GM23338 (cell line): ENCODE measurements at regions not wholly inside any gene's neighbourhood (a gene's known extent, or its start where the extent isn't known, plus 50 kb on each side); places are given as distances from the start of the nearest gene placed in this dataset.
"Not testable (repeated sequence)": the region's sequence is repeated elsewhere in the genome, so short reads cannot be mapped to it uniquely, and the experiment has no call there.

ENCODE experiments used
- ATAC-seq: fragments of 200-7000 bp; cut with Tn5 transposase; 3 replicates; pipeline ENCODE4 v1.9.1; 2020
- DNase-seq: peaks from one replicate; pipeline ENCODE4 v3.0.0-alpha.2; 2015; ENCODE audit warnings: low spot score
- H2AFZ ChIP-seq: fragments of 200-600 bp; sonication (generic); 2 replicates; pipeline ENCODE4 v1.8.0; 2016; ENCODE audit warnings: antibody characterized with exemption, mild to moderate bottlenecking, moderate library complexity
- H3F3A ChIP-seq: fragments of 200-600 bp; sonication (generic); replicated peaks from 2 replicates; pipeline ENCODE4 v1.8.0; 2017; ENCODE audit warnings: antibody characterized with exemption, mixed run types, low read depth
- H3K27ac ChIP-seq: fragments of 200-600 bp; sonication (generic); 2 replicates; pipeline ENCODE4 v1.6.1; 2016; ENCODE audit warnings: low read depth
- H3K27me3 ChIP-seq: fragments of 200-600 bp; sonication (generic); 2 replicates; pipeline ENCODE4 v1.8.0; 2016; ENCODE audit warnings: mild to moderate bottlenecking, mixed run types, moderate library complexity; ENCODE audit not compliant: insufficient read depth
- H3K36me3 ChIP-seq: fragments of 200-600 bp; sonication (generic); 2 replicates; pipeline ENCODE4 v1.8.0; 2016; ENCODE audit warnings: mild to moderate bottlenecking; ENCODE audit not compliant: insufficient read depth
- H3K4me1 ChIP-seq: fragments of 200-600 bp; sonication (generic); 2 replicates; pipeline ENCODE4 v1.8.0; 2016; ENCODE audit warnings: mild to moderate bottlenecking, moderate library complexity; ENCODE audit not compliant: insufficient read depth
- H3K4me2 ChIP-seq: fragments of 200-600 bp; sonication (generic); 2 replicates; pipeline ENCODE4 v1.7.1; 2017; ENCODE audit warnings: mixed run types
- H3K4me3 ChIP-seq: fragments of 200-600 bp; sonication (generic); 2 replicates; pipeline ENCODE4 v1.6.1; 2016; ENCODE audit warnings: mixed run types
- H3K79me2 ChIP-seq: fragments of 200-600 bp; sonication (generic); replicated peaks from 2 replicates; pipeline ENCODE4 v1.8.0; 2017; ENCODE audit warnings: mild to moderate bottlenecking; ENCODE audit not compliant: insufficient read depth
- H3K9me2 ChIP-seq: fragments of 200-600 bp; sonication (generic); 2 replicates; pipeline ENCODE4 v1.8.0; 2017; ENCODE audit not compliant: insufficient read depth
- H4K20me1 ChIP-seq: fragments of 200-600 bp; sonication (generic); replicated peaks from 2 replicates; pipeline ENCODE4 v1.8.0; 2017; ENCODE audit warnings: mild to moderate bottlenecking; ENCODE audit not compliant: insufficient read depth
- H3K27ac Mint-ChIP-seq: 2 replicates; pipeline ENCODE4 v1.8.0; 2020; ENCODE audit warnings: inconsistent platforms, mild to moderate bottlenecking, moderate library complexity, mixed read lengths
- H3K27me3 Mint-ChIP-seq: 3 replicates; pipeline ENCODE4 v1.8.0; 2022; ENCODE audit warnings: low read depth, mild to moderate bottlenecking, moderate library complexity, mixed read lengths, inconsistent platforms; ENCODE audit not compliant: insufficient read depth, poor library complexity
- H3K36me3 Mint-ChIP-seq: 3 replicates; pipeline ENCODE4 v1.8.0; 2021; ENCODE audit warnings: low read depth, mild to moderate bottlenecking, inconsistent platforms, moderate library complexity, mixed read lengths
- H3K4me1 Mint-ChIP-seq: 3 replicates; pipeline ENCODE4 v1.8.0; 2020; ENCODE audit warnings: mild to moderate bottlenecking, inconsistent platforms, mixed read lengths
- H3K4me3 Mint-ChIP-seq: 3 replicates; pipeline ENCODE4 v1.8.0; 2021; ENCODE audit warnings: moderate library complexity, mild to moderate bottlenecking, inconsistent platforms, mixed read lengths
- H3K9me3 Mint-ChIP-seq: 3 replicates; pipeline ENCODE4 v1.8.0; 2020; ENCODE audit warnings: moderate library complexity, mild to moderate bottlenecking, inconsistent platforms, mixed read lengths
- CREB1 ChIP-seq: fragments of 250-450 bp; sonication (Bioruptor Pico); IDR thresholded peaks from 2 replicates; pipeline ENCODE4 v1.5.0; 2020; ENCODE audit warnings: low read depth, mild to moderate bottlenecking, moderate library complexity
- ETS1 ChIP-seq: IDR thresholded peaks from 2 replicates; pipeline ENCODE4 v1.6.1; 2016; ENCODE audit warnings: antibody characterized with exemption
- EZH2 ChIP-seq: fragments of 200-600 bp; sonication (generic); IDR thresholded peaks from one replicate; pipeline ENCODE4 v1.8.0; 2017; ENCODE audit warnings: antibody characterized with exemption, mild to moderate bottlenecking, low read depth; ENCODE audit not compliant: unreplicated experiment
- EZH2phosphoT487 ChIP-seq: fragments of 200-600 bp; sonication (generic); IDR thresholded peaks from one replicate; pipeline ENCODE4 v1.8.1; 2018; ENCODE audit warnings: antibody characterized with exemption; ENCODE audit not compliant: unreplicated experiment
- JUNB ChIP-seq: IDR thresholded peaks from one replicate; pipeline ENCODE4 v1.6.1; 2016; ENCODE audit warnings: antibody characterized with exemption; ENCODE audit not compliant: unreplicated experiment
- POLR2AphosphoS5 ChIP-seq: IDR thresholded peaks from 2 replicates; pipeline ENCODE4 v1.6.1; 2016; ENCODE audit warnings: antibody characterized with exemption, low read depth
- REST ChIP-seq: IDR thresholded peaks from one replicate; pipeline ENCODE4 v1.6.1; 2018; ENCODE audit warnings: antibody characterized with exemption; ENCODE audit not compliant: unreplicated experiment
- STAT1 ChIP-seq: IDR thresholded peaks from one replicate; pipeline ENCODE4 v1.6.1; 2016; ENCODE audit warnings: antibody characterized with exemption; ENCODE audit not compliant: unreplicated experiment
- ZNF114 ChIP-seq: fragments of 250-450 bp; sonication (Bioruptor Pico); IDR thresholded peaks from 2 replicates; pipeline ENCODE4 v1.5.0; 2020; ENCODE audit warnings: mild to moderate bottlenecking, moderate library complexity
- ZNF331 ChIP-seq: fragments of 250-450 bp; sonication (Bioruptor Pico); IDR thresholded peaks from 2 replicates; pipeline ENCODE4 v1.5.0; 2020; ENCODE audit warnings: low read depth, mild to moderate bottlenecking, moderate library complexity
- ZNF462 ChIP-seq: fragments of 250-450 bp; sonication (Bioruptor Pico); IDR thresholded peaks from 2 replicates; pipeline ENCODE4 v1.5.0; 2020; ENCODE audit warnings: mild to moderate bottlenecking, moderate library complexity

- H3K27ac ChIP-seq, H3K36me3 ChIP-seq, H3K9me2 ChIP-seq, H3F3A ChIP-seq, H3K27ac Mint-ChIP-seq, H3K9me3 Mint-ChIP-seq, H3K4me1 ChIP-seq, H4K20me1 ChIP-seq, H3K79me2 ChIP-seq, H3K36me3 Mint-ChIP-seq: not testable (repeated sequence)
- peaks cover 14% of the 10 kb centered on the region for H3K4me1 Mint-ChIP-seq
- H3K27me3 Mint-ChIP-seq: peaks cover 24% of the 10 kb centered on the region
- peaks cover 26% of the 10 kb centered on the region for H3K27me3 ChIP-seq
- H2AFZ ChIP-seq: peak overlapping the region; percentile 94
- H3K4me3 Mint-ChIP-seq: peak overlapping the region; percentile 61; the same call in 2 of the 3 replicates
- peak overlapping the region; percentile 64 for H3K4me3 ChIP-seq
- DNase-seq (peak; percentile 34), ATAC-seq (peak; percentile 7)
- H3K4me2 ChIP-seq: peak overlapping the region; percentile 85
Measured at GRCh38 chr15:31440216-31440615, 113.6 kb downstream of the KLF13 start.

- Histone ChIP-seq H3K4me1 (peaks cover under 1% of the 10 kb centered on the region; the same call in 1 of the 2 replicates), H2AFZ (peak overlapping the region; percentile 94), H3K9me2 (no peaks in the 10 kb centered on the region), H3K4me2 (peak overlapping the region; percentile 85), H3K4me3 (peak overlapping the region; percentile 64), H3K36me3 (no peaks in the 10 kb centered on the region), H3K79me2 (no peaks in the 10 kb centered on the region), H3F3A (0 out of 2 replicates have a peak, but pooled peaks cover 5% of the 10 kb centered on the region), H3K27me3 (peaks cover 26% of the 10 kb centered on the region), H3K27ac (no peak overlapping the region), H4K20me1 (no peaks in the 10 kb centered on the region)
- peak; percentile 34 for DNase-seq
- Mint-ChIP-seq H3K36me3 (no peaks in the 10 kb centered on the region), H3K4me3 (peak overlapping the region; percentile 61), H3K9me3 (no peaks in the 10 kb centered on the region; the same call in 2 of the 3 replicates), H3K27ac (no peak overlapping the region), H3K27me3 (peaks cover 18% of the 10 kb centered on the region), H3K4me1 (peaks cover 8% of the 10 kb centered on the region)
- ATAC-seq: peak; percentile 51
- TF ChIP-seq REST (no peak), EZH2 (no peak), POLR2AphosphoS5 (no peak), ZNF462 (CRISPR knock-in tag) (no peak), EZH2phosphoT487 (no peak), CREB1 (CRISPR knock-in tag) (no peak), ETS1 (no peak), JUNB (no peak), STAT1 (no peak), ZNF114 (CRISPR knock-in tag) (no peak), ZNF331 (no peak)
Measured at GRCh38 chr15:31440754-31441311, 114.2 kb downstream of the KLF13 start.
